GM23248 (cell line): ENCODE measurements at regions not wholly inside any gene's neighbourhood (a gene's known extent, or its start where the extent isn't known, plus 50 kb on each side); places are given as distances from the start of the nearest gene placed in this dataset.

Experiments used
- EZH2 ChIP-seq: fragments of 200-600 bp; sonication (generic); IDR thresholded peaks from 2 replicates; pipeline ENCODE4 v1.6.1; 2018; ENCODE audit warnings: antibody characterized with exemption, mild to moderate bottlenecking; ENCODE audit not compliant: insufficient read depth, poor library complexity, severe bottlenecking
- EZH2phosphoT487 ChIP-seq: fragments of 200-600 bp; sonication (generic); IDR thresholded peaks from 2 replicates; pipeline ENCODE4 v1.6.1; 2018; ENCODE audit warnings: antibody characterized with exemption, moderate library complexity, mild to moderate bottlenecking, low read depth; ENCODE audit not compliant: insufficient read depth

- TF ChIP-seq EZH2 (no peak), EZH2phosphoT487 (no peak)
These were observed 195.0 kb upstream of the CLNK start for GRCh38 chr4:10879411-10880110.
